COLO668 (cell line): ENCODE measurements at regions not wholly inside any gene's neighbourhood (a gene's known extent, or its start where the extent isn't known, plus 50 kb on each side); places are given as distances from the start of the nearest gene placed in this dataset.

Source experiments
- DNase-seq: peaks from one replicate; lab custom pipeline; 2025; ENCODE audit not compliant: unreplicated experiment; lab: John Stamatoyannopoulos, UW

DNA sequence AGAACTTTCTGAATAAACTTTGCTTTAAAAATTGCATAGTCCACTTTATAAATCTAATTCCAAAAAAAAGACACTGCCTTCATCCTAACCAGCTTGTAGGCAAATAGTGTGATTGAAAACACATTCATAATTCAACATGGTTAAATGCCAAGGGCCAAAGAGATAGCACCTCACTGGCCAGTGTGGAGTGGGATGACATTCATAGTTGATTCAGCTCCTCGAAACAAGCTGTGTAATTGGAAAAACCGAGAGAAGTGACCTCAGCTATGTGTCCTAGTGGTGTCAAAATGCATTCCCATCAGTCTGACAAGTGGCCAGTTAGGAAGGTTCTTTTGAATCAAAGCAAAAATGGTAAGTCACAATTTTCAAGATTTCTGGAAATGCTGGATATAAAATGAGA lies 1068.5 kb upstream of the CELF4 start:
- DNase-seq: no peak

DNA sequence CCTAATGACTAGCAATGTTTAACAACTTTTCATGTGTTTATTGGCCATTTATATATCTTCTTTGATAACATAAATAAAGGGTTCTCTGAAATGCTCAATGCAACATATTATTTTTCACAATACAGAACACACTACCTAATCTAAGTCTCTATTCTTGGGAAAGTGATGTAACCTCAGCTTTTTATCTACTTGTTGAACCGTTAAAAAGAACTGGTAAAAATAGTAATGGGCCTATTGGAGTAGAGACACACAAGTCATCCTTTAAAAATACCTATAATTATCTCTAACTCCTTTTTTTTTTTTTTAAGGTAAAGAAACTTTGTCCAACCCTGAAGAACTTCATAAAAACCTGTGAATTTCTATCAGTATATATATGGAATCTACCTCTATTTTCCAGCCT lies 1067.7 kb upstream of the CELF4 start:
- no peak for DNase-seq

DNA sequence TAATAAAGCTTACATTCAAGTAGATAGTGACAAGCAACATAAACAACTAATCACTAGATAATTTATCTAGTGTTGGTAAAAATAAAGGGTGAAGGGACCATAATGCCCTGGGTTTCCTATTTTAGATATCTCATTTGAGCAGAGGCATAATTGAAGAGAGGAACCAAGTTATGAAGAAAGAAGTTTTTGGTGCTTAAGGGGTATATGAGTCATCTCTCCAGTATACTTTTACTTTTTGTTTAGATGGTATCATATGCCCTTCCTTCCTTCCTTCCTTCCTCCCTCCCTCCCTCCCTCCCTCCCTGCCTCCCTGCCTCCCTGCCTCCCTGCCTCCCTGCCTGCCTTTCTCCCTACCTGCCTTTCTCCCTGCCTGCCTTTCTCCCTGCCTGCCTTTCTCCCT lies 1053.5 kb upstream of the CELF4 start:
- DNase-seq: no peak

DNA sequence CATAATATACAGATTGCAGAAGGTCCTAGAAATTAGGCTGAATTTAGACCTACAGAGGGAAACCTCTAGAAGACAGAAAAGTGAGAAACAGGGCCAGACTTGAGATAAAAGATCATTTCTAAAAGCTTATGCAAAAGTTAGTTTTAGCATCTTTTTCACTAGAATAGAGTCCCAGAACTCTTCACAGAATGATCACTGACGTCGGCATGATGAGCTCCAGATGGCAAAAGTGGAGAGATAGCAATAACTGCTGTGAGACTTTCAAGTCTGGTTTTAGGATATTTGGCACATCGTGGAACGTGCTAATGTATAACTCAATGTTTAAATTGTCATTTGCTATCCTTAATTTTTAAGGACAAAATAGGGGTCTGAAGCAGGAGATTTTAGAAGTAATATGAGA lies 1050.7 kb upstream of the CELF4 start:
- DNase-seq: no peak

DNA sequence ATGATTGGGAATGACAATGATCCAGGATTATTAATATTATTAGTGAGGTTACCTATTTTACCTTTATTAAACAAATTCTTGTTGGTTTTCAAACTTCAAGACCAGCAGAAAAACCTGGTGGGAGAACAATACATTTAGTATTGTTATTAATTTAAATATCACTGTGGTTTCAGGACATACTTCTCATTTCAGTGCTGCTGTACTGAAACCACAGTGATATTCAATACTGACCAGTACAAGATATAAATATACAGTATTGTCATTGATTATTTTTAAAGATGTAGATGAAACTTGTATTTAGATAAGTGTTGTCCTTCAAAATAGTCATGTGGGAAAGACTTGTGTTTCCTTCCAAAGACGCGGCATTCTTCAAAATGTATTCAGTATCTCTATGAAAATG lies 1047.3 kb upstream of the CELF4 start:
- no peak for DNase-seq

GRCh38 chr18:38611036-38611964 lies 1045.7 kb upstream of the CELF4 start:
- DNase-seq: no peak

DNA sequence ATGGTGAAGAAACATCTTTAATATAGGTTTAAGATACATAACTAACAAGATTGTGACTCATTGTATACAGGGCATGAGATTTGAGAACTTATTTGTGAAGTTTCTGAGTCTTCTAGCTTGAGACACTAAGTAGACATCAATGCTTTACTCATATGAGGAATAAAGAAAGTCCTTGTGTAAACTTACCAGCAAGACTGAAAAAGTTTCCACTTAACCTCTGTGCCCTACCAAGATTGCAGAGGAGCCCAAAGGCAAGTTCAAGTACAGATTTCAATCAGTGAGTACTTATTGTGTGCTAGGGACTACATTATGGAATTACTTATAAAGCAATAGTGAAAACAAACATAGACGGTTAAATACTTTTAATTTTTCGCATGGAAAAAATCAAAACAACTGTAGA lies 1041.2 kb upstream of the CELF4 start:
- DNase-seq: no peak

- DNase-seq: no peak
These were observed 1036.7 kb upstream of the CELF4 start for GRCh38 chr18:38602341-38602740.

GRCh38 chr18:38587571-38587970 lies 1022.0 kb upstream of the CELF4 start:
- DNase-seq: no peak

DNA sequence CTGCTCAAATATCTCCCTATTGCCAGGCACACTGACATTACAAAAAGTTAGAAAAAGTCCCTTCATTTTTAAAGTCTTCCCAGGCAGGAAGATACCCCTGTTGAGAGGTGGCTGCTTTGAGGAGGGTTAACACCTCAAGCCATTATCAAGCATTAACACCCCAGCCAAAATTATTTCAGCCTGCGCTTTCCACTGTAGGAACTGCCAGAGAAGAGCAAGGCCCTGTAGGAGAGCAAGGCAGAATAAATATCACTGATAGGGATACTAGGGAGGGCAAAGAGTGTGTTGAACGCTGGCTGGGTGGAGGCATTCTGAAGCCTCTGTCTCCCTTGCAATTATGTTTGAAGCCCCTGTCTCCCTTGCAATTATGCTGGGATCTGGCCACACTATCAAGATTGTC lies 1020.7 kb upstream of the CELF4 start:
- DNase-seq: no peak

GRCh38 chr18:38579764-38580163 lies 1014.2 kb upstream of the CELF4 start:
- DNase-seq: no peak

DNA sequence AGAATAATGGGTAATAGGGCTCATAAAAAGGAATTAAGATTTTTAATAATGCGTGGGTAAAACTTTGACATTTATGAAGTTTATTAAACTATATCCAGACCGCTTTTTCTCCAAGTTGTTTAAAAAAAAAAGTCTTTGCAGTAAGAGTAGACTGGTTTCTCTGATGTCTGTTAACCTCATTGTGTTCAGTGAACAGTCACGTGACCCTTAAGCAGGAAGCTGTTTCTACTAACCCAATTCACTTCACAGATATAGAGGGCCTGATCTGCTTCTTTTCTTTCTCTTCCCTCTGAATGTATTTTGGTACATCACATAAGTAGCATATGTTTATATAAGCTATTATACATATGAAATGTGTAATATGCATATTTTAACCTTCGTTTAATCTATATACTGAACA lies 1011.3 kb upstream of the CELF4 start:
- DNase-seq: no peak

DNA sequence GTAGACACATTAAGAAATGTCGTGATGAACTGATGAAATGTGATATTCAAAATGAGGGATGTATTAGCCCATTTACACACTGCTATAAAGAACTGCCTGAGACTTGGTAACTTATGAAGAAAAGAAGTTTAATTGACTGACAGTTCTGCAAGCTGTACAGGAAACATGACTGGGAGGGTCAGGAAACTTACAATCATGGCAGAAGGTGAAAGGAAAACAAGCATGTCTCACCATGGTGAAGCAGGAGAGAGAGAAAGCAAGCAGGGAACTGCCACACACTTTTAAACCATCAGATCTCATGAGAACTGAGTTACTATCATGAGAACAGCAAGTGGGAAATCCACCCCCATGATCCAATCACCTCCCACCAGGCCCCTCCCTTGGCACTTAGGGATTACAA lies 1010.8 kb upstream of the CELF4 start:
- no peak for DNase-seq

DNA sequence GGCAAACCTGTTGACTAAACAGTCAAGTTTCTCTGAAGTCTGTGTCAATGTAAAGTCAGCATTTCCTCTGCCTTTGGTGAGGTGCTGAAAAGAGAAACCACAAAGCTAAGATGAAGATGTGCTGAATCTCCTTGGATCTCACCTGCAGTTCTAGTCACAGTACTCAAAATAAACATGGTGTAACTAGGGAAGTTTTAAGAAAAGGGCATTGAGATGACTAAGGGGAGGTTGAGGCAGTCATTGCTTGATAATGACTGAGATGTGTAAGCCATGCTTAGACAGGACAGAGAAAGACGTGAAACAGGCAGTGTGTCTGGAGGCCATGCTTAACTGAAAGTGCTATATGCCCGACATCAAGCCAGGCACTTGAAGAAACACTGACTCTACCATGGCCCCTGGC lies 1010.0 kb upstream of the CELF4 start:
- no peak for DNase-seq

GRCh38 chr18:38575023-38575422 lies 1009.4 kb upstream of the CELF4 start:
- DNase-seq: no peak

GRCh38 chr18:38572554-38573111 lies 1007.0 kb upstream of the CELF4 start:
- DNase-seq: no peak

- no peak for DNase-seq
These were observed 1006.1 kb upstream of the CELF4 start for GRCh38 chr18:38571651-38572050.

GRCh38 chr18:38565513-38565912 lies 999.9 kb upstream of the CELF4 start:
- DNase-seq: no peak

DNA sequence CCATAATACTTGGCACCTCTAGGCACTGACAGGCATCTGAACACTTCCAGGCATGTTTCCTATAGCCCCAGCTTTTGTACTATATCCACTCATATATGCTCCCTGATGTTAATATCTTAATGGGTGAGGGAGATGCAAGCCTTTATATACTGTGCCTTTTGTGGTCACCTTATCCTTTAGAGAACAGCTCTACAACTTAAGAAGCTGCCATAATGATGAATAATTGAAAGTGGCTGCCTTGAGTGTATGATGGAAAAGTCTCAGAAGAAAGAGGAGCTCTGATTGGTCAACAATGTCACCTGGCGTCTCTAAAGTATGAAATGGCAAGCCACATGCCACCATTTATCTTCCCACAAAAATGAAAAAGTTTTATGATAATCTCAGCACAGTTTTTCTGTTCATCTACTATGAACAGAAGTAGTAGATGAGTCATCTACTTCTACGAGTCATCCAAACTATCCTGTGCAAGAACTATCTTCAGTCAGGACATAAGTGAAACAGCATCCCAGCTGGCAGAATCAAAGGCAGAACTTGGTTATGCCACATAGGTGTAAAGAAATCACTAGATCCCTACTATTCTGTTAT lies 997.9 kb upstream of the CELF4 start:
- DNase-seq: no peak

DNA sequence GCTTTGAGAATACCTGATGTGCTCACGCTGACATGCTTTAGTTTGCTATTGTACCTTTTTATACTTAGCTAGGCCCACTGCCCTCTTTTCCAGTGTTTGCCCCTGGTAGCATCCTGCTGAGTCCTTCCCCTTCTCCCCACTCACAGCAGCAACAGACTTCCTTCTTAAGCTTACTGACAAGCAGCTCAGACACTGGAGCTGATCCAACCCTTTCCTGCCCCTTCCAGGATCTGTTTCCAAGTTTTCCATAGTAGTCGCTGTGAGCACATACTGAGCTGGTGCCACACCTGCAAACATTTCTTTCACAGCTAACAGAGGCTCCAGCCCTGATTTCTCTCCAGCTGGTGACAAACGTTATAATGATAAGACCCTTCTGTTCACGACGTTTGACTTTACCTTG lies 991.4 kb upstream of the CELF4 start:
- no peak for DNase-seq

- DNase-seq: no peak
These were observed 987.2 kb upstream of the CELF4 start for GRCh38 chr18:38552732-38553321.

GRCh38 chr18:38551881-38552280 lies 986.3 kb upstream of the CELF4 start:
- no peak for DNase-seq
